ENCODE measurements at regions not wholly inside any gene's neighbourhood (a gene's known extent, or its start where the extent isn't known, plus 50 kb on each side); places are given as distances from the start of the nearest gene placed in this dataset.
"Not testable (repeated sequence)": the region's sequence is repeated elsewhere in the genome, so short reads cannot be mapped to it uniquely, and the experiment has no call there.

DNA sequence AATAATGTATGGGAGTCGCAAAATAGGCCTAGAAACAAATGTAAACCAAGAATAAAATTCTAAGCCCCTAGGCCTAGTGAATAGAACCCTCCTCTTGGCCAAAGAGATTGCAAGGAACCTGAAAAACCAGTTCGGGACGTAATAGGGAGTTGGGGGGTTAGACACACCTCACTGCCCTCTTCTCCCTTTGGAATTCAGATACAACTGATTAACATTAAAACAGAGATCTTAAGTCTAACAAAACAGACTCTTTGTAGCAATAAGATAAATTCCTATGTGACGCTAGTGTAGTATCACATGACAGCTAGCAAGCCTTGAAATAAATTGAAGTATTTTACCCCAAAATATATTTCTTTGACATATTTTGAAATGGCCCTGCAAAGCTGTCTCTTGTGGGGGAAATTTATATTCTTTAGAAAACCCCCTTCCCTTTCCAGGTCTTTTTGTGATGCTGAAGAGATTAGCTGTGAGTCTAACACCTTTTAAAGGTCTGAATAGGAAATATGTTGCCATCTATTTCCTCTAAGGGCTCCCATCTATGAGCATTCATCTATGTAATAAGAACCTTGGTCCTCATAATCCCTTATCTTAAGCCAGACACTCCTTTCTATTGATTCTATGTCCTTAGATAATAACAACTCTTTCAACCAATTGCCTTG is 623.4 kb upstream of the NRG3 start:
- DNase-seq (ENCODE audit: low read depth) = no peak

DNA sequence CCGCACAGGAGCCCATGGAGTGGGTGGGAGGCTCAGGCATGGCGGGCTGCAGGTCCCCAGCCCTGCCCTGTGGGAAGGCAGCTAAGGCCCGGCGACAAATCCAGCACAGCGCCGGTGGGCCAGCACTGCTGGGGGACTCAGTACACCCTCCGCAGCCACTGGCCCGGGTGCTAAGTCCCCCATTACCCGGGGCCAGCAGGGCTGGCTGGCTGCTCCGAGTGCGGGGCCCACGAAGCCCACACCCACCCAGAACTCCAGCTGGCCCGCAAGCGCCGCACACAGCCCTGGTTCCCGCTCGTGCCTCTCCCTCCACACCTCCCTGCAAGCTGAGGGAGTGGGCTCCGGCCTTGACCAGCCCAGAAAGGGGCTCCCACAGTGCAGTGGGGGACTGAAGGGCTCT is 610.0 kb upstream of the NRG3 start:
- not testable (repeated sequence) for DNase-seq (ENCODE audit: low read depth)

DNA sequence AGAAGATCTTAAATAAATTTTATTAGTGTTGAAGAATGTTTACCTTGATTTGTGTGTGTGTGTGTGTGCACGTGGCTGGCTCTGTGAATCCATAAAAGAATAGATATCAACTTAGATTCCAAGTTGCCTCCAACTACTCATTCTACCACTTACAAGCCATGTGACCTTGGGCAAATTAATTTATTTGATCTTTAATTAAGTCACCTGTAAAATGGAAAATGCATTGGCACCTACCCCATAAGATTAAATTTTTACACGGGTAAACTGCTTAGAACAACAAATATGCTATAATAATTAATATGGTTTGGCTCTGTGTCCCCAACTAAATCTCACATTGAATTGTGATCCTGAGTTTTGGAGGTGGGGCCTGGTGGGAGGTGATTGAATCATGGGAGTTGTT is 604.9 kb upstream of the NRG3 start:
- no peak for DNase-seq (ENCODE audit: low read depth)

DNA sequence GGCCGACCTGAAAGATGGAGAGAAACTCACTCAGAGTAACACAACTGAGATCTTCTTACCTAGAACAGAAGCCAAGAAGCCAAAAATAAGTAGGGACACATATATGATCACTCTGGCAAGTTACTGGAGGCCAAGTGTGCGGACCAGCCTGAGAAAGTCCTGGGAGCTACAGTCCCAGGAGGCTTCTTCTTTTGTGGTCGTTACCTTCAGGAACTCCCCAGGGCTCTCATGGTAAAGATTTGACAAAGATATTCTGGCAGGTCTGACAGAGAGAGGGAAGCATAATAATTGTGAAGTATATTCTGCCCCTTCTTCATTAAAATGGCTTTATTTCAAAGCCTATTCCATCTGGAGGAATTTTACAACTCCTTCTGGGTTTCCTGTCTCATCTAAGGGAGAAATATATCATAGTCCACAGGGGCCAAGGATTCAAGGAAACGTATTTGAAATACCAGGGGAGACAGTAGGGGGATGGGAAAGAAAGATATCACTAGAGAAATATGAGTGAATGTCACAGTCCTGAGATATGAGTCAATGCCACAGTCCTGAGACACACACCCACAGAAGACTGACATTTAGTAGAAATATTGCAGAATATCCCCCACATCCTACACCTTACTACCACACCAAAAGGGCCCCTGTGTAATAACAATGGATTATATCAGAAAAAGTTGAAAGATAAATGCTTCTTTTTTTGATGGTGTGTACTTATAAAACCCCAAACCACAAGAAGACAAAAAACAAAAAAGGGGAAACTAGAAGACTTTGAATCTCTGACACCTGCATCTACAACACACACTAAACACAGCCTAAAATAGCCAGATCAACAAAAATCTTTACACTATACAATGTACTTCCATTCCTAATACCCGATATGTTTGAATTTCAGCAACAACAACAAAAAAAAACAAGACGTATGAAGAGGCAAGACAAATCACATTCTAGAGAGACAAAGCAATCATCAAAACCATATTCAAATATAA is 594.2 kb upstream of the NRG3 start:
- no peak for DNase-seq (ENCODE audit: low read depth)

DNA sequence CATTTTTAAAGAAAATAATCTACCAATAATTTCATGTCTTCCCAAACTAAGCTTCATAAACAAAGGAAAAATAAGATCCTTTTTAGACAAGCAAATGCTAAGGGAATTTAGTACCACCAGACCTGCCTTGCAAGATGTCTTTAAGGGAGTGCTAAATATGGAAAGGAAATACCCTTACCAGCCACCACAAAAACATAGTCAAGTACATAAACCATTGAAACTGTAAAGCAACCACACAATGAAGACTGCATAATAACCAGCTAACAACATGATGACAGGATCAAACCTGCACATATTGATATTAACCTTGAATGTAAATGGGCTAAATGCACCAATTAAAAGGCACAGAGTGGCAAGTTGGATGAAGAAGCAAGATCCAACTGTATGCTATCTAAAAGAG is 586.5 kb upstream of the NRG3 start:
- no peak for DNase-seq (ENCODE audit: low read depth)

DNA sequence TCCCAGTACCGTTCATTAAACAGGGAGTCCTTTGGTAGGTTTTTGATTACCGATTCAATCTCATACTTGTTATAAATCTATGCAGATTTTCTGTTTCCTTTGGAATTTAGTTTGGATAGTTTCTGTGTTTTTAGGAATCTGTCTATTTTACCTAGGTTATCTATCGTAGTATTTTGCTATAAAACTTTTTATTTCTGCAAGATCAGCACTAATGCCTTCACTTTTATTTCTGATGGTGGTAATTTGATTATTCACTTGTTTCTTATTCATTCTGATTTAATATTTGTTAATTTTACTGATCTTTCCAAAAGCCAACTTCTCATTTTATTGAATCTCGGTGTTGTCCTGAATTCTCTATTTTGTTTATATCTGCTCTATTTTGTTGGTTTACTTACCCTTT is 577.7 kb upstream of the NRG3 start:
- no peak for DNase-seq (ENCODE audit: low read depth)

DNA sequence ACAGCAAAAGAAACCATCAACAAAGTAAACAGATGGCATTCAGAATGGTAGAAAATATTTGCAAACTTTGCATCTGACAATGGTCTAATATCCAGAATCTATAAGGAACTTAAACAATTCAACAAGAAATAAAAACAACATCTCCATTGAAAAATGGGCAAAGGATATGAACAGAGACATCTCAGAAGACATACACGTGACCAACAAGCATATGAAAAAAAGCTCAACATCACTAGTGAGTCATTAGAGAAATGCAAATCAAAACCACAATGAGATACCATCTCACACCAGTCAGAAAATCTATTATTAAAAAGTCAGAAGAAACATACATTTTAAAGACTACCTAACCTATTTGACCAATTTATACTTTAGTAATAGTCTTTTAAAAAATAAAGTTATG is 571.3 kb upstream of the NRG3 start:
- no peak for DNase-seq (ENCODE audit: low read depth)

DNA sequence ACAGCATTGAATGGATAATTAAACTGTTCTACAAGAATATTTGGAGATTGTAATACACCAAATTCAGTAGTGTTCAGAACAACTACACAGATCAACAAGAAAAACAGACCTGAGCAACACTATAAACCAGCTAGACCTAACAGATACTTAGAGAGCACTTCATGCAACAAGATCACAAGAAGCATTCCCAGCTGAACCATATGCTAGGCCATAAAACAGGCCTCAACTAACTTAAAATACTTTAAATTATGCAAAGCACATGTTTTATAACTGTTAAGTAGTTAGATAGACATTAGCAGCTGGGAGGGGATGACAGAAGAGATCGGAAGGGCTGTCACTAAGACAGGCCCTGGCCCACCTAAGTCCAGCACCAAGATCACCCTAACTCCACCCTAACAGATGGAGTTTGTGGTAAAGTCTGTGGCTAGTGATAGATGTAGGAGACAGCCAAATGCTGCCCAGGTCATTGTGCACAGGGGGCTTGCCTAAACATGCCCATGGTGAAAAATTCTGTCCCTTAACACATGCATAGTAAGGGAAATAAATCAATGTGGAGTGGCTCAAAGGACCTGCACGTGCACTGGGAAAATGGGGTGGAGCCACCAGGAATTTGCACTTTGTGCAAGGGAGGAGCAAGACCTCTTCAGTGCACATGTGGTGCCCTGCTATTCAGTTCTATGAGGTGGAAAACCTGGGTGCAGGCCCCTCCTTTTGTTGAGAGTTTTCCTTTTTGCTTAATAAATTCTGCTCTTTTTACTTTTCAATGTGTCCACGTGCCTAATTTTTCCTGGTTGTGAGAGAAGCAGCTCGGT is 567.8 kb upstream of the NRG3 start:
- no peak for DNase-seq (ENCODE audit: low read depth)

DNA sequence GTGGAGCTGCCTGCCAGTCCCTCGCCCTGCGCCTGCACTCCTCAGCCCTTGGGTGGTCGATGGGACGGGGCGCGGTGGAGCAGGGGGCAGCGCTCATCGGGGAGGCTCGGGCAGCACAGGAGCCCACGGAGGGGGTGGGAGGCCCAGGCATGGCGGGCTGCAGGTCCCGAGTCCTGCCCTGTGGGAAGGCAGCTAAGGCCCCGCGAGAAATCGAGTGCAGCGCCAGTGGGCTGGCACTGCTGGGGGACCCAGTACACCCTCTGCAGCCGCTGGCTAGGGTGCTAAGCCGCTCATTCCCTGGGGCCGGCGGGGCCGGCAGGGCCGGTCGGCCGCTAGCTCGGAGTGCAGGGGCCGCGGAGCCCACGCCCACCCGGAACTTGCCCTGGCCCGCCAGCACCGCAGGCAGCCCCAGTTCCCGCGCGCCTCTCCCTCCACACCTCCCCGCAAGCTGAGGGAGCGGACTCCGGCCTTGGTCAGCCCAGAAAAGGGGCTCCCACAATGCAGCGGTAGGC is 565.9 kb upstream of the NRG3 start:
- no peak for DNase-seq (ENCODE audit: low read depth)

DNA sequence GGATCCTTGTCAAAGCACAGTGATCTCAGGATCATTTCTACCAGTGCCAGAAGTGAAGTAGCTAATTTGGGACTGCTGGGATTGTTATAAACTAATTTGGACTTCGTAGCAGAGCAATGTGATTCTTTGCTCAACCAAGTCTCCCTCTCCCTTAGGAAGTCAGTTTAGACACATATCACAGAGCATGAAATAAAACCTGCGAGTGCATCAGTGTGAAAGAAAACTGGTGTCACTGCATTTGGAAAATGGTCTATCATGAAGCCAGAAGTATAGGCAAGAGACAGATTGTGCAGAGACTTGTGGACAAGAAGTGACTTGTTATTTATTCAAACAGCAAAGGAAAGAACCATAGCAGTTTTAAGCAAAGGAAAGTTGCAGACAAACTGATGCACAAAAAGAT is 560.5 kb upstream of the NRG3 start:
- DNase-seq (ENCODE audit: low read depth) = no peak

DNA sequence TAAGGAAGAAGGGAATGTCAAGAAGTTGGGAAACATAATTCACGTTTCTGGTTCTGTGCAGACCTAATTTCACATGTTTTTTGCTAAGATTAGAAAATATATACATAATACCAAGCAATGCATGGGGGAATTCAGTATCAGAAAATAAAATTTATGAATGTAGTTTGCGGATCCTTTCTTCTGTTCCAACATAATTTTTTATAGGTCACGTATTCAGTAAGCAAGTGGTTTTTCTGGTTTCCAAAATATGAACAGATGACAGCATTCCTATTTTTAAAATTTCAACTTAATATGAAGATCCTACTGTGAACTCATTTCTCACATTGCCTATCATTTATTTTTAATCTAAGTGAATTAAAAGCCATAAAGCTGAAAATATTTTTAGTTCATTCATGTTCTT is 560.0 kb upstream of the NRG3 start:
- DNase-seq (ENCODE audit: low read depth) = no peak

DNA sequence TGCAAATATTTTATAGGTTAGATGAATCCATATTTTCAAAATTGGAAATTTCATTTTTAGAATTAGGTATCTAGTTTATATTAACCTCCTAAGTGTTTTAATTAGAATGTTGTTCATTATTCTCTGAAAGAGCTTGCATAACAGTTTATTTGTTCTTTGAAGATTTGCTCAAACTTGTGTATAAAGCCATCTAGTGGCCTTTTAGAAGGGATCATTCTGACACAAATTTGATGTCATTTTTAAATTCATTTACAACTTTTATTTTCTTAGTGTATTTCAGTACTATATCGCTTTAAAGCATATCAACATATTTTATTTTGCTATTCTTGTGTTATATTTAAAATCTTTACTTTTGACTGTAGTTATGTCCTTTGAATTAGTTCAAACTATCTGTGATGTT is 527.0 kb upstream of the NRG3 start:
- DNase-seq (ENCODE audit: low read depth) = no peak

DNA sequence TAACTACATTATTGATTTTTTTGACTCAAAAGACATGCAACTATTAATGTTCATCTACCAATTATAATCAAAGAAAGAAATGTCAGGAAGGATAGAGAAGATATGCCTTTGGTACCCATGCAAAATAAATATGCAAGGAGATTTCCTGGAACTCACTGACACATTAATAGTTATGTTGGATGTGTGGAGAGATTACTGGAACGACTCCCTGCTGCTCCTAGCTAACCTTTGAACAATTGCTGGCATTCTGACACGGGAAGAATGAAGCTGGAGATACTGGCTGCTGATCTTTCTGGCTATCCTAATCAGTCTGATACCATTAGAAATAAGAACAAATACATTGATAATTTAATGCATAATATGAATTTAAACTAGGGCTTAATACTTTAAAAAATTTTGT is 507.9 kb upstream of the NRG3 start:
- DNase-seq (ENCODE audit: low read depth) = no peak

DNA sequence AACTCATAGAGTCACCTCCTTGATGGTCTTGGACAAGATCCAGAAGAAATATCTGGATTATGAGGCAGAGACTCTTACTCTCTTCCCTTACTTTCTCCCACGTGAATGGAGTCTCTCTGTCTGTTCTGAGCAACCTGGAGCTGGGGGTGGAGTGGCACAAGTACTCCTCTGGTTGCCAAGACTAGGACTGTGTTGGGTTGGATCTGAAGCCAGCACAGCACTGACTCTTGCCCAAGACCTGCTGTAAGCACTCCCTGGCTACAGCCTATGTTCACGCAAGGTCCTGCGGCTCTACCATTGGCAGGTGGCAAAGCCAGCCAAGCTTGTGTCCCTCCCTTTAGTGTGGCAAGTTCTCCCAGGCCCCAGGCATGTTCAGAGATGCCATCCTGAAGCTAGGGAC is 488.2 kb upstream of the NRG3 start:
- DNase-seq (ENCODE audit: low read depth) = no peak

DNA sequence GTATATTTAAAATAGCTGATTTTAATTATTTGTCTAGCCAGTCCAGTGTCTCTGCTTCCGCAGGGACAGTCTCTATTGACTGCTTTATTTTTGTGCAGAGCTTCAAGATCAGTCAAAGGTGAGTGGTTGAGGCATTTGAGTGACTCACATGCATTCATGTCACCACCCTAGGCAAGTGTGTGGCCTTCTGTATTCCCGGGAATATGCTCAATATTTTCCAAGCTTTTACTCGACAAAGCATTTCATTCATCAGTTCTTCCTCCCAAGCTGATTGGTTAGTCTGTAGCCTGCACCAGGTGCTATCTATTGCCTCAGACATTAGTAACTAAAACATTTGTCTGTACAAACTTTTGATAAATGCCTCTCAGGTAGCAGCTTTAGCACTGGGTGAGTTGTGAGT is 471.5 kb upstream of the NRG3 start:
- no peak for DNase-seq (ENCODE audit: low read depth)

DNA sequence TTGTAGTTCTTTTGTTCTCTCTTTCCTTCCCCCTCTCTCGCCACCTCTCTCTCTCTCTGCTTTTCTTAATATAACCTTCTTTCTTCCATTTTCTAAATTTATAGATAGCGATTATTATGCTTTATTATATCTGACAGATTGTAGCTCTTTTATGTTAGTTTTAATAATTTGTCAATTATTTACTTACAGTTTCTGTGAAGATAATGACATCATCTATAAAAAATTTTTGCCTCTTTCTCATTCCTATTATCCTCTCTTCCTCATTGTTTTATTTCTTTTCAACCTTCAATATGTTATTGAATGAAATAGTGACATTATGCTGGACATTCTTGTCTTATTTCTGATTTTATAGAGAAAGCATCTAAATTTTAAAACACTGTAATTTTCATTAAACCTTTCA is 469.6 kb upstream of the NRG3 start:
- DNase-seq (ENCODE audit: low read depth) = no peak

DNA sequence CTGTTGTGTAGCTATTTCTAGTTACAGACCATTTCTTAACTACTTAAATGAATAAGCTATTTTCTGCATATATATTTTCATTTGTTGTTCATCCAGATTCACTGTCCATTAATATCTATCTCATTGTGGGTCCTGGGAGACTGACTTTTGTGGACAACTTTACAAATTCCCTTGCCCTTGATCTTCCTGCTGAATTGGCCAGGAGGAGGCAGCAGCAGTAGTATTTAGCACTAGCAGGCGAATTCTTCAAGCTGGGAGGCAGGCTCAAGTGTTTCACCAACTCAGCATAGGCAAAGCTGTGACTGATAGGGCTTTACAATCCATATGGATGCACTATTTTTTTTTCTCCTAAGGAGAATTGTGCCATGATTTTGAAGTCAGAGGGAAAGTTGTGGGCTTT is 461.0 kb upstream of the NRG3 start:
- DNase-seq (ENCODE audit: low read depth) = no peak

DNA sequence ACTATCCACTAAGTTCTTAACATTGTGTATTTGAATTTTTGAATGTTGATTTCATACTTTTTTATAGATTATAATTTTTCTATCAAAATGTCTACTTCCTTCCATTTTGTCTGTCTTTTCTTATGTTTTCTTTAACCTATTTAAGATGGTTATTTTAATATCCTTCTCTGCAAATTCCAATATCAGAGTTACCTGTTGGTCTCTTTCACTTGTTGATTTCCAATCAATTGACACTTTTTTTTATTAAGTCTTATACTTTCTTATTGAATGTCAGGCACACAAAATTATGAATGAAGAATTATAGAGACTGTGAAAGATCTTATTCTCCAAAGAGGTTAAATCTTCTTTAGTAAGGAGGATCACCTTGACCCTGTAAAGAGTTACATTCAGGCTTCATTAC is 448.3 kb upstream of the NRG3 start:
- DNase-seq (ENCODE audit: low read depth) = no peak

DNA sequence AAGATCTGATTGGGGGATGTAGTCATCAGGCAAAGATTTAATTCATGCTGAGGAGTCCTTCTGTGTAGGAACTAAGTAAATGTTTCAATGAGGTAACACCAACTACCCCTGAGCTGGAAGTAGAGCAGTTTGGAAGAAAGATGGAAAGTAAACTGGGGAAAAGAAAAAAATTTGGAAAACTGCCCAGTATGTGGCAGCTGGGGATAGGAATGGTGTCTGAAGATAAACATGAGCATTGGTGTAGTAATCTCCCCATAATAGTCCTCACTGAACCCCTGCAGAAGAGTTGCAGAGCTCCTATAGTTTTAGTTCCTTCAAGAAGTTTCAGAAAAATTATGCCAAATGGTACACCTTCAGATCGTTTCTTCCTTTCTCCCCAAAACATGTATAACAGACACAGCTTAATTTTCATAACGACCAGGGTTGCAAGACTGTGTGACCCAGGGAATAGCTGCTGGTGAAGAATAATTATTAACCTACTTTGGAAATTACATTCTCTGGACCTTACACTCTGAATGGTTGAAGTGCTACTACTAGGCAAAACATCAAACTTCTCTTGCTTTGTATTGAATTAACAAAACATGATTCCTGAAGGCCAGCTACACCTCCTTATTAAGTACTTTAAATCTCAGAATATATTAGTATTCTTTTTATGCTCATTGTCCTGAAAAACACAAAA is 446.4 kb upstream of the NRG3 start:
- DNase-seq (ENCODE audit: low read depth) = no peak

DNA sequence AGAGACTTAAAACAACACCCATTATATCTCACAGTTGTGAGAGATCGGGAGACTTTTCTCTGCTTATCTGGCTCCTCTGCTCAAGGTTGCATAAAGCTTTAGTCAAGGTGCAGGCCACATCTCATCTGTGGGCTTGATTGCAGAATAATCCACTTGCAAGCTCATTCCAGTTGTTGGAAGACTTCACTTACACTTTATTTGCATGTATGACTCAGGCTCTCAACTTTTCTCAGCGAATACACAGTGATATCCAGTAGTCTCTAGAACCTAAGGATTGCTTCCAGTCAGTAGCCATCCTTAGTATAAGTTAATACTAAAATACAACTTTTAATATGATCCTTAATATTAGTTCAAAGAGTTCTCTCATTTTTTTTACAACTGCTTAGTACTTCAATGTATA is 435.5 kb upstream of the NRG3 start:
- DNase-seq (ENCODE audit: low read depth) = no peak

DNA sequence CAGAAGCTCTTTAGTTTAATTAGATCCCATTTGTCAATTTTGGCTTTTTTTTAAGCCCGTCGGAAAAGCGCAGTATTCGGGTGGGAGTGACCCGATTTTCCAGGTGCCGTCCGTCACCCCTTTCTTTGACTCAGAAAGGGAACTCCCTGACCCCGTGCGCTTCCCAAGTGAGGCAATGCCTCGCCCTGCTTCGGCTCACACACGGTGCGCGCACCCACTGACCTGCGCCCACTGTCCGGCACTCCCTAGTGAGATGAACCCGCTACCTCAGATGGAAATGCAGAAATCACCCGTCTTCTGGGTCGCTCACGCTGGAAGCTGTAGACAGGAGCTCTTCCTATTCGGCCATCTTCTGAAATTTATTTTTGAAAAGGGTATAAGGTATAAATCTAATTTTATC is 433.4 kb upstream of the NRG3 start:
- not testable (repeated sequence) for DNase-seq (ENCODE audit: low read depth)

Measured in stimulated activated CD8-positive, alpha-beta memory T cell treated with anti-CD3 and anti-CD28 coated beads, Interleukin-15, amount 100 ng/mL, for 1 hour (primary cell).